ENCODE measurements at regions not wholly inside any gene's neighbourhood (a gene's known extent, or its start where the extent isn't known, plus 50 kb on each side); places are given as distances from the start of the nearest gene placed in this dataset.

DNA sequence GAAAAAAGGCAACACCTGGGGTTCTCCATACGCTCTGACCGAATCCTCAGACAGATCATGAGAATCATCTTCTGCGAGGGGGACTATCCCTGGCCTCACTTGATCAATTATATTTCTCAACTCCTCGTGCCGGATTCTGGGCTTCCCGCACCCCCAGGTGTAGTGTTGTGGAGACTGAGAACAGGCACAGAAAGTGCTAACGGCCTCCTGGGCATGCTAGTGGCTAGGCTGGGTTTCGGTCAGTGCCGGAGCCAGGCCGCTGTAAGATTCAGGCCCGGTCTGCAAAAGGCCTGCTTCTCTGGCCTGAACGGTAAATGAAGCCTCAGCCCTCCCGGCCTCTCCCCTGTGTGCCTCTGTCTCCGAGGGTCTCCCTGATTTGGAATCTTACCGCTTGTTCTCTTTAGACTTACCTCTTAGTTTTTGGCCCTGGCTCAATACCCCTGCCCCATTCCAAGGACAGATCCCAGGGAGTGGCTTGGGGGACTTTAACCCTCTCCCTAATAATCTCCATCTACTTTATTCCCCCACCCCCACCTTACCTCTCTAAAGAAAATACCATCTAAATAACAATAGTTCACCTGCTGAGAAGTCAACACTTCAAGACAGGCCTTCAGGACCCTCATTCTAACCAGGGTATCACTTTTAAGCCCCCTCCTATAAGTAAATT, 79.0 kb upstream of the MEDAG start:
- WGBS, 2 donors = 90 to 97% methylated on average over 15 of the region's 15 CpGs
- no peak for DNase-seq

DNA sequence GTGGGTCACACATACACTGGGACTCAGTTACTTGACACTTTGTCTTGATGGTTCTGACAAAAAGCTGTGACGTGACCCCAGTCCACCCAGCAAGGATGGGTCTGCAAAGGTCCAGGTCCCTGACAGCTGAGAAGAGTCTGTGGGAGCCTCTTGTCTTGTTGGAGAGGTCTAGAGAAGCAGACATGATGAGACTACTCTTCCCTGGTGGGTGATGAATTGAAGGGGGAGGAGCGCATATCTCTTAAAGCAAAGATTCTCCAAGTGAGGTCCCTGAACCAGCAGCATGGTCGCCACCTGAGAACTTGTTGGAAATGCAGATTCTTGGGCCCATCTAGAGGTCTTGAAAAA, 78.5 kb upstream of the MEDAG start:
- ATAC-seq (ENCODE audit: low FRiP score in 2 of 2) = no peak
- H3K4me3 ChIP-seq = no peak overlapping the region
- no peak for DNase-seq
- H3K36me3 ChIP-seq = no peaks in the 10 kb centered on the region
- H3K4me1 ChIP-seq = no peaks in the 10 kb centered on the region
- TF ChIP-seq, protein P1, sequence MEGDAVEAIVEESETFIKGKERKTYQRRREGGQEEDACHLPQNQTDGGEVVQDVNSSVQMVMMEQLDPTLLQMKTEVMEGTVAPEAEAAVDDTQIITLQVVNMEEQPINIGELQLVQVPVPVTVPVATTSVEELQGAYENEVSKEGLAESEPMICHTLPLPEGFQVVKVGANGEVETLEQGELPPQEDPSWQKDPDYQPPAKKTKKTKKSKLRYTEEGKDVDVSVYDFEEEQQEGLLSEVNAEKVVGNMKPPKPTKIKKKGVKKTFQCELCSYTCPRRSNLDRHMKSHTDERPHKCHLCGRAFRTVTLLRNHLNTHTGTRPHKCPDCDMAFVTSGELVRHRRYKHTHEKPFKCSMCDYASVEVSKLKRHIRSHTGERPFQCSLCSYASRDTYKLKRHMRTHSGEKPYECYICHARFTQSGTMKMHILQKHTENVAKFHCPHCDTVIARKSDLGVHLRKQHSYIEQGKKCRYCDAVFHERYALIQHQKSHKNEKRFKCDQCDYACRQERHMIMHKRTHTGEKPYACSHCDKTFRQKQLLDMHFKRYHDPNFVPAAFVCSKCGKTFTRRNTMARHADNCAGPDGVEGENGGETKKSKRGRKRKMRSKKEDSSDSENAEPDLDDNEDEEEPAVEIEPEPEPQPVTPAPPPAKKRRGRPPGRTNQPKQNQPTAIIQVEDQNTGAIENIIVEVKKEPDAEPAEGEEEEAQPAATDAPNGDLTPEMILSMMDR (IDR thresholded peaks at IDR 0.05) = no peak
- TF ChIP-seq POLR2AphosphoS5 (IDR thresholded peaks at IDR 0.05) (no peak), EP300 (IDR thresholded peaks at IDR 0.05) (no peak), POLR2A (IDR thresholded peaks at IDR 0.05) (no peak)
- no peaks in the 10 kb centered on the region for H3K9me3 ChIP-seq
- no peak overlapping the region for H3K27ac ChIP-seq
- no peaks in the 10 kb centered on the region for H3K27me3 ChIP-seq
- 98 to 100% methylated on average over 3 of the region's 3 CpGs for WGBS, 2 donors

More for the DNA sequence above, 79.0 kb upstream of the MEDAG start:
- Histone ChIP-seq H3K4me3 (no peak overlapping the region), H3K36me3 (no peaks in the 10 kb centered on the region), H3K4me1 (no peaks in the 10 kb centered on the region), H3K9me3 (no peaks in the 10 kb centered on the region), H3K27ac (no peak overlapping the region), H3K27me3 (no peaks in the 10 kb centered on the region)
- TF ChIP-seq, protein P1 (IDR thresholded peaks at IDR 0.05) = no peak
- TF ChIP-seq EP300 (IDR thresholded peaks at IDR 0.05) (no peak), POLR2AphosphoS5 (IDR thresholded peaks at IDR 0.05) (no peak), POLR2A (IDR thresholded peaks at IDR 0.05) (no peak)
- no peak for ATAC-seq (ENCODE audit: low FRiP score in 2 of 2)

DNA sequence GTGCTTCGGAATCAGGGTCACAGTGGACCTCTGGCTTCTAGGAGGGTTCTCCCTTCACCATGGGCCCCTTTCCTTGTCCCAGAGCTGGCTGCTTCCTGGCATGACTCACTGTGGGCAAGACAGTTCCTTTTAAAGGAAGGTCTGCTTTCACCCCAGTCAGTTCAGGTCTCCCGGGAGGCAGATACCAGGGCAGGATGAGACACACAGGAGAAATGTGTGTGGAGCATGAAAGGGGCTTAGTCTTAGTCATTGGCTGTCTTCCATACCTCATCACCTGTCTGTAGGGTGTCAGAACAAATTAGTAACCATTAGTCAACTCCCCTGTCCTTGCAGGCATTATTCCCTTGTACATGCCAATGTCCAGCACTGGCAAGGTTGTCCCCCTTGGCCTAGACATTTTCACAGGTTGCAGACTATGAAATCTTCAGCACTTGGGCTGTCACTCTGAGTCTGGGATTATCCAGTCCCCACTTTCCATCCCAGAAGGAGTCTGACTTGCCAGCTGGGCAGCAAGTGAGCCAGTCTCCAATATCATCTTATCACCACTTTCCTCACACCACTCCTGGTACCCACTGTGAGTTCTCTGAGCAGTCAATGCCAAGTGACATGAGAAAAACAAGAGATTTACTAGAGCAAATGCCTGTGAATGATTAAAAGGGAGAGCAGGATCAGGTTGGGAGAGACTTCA, 76.8 kb upstream of the MEDAG start:
- DNase-seq (no peak), ATAC-seq (ENCODE audit: low FRiP score in 2 of 2) (no peak)
- H3K36me3 ChIP-seq = no peaks in the 10 kb centered on the region
- H3K27ac ChIP-seq = no peak overlapping the region
- H3K4me3 ChIP-seq = no peak overlapping the region
- H3K9me3 ChIP-seq = no peaks in the 10 kb centered on the region
- H3K4me1 ChIP-seq = no peaks in the 10 kb centered on the region
- TF ChIP-seq POLR2AphosphoS5 (IDR thresholded peaks at IDR 0.05) (no peak), POLR2A (IDR thresholded peaks at IDR 0.05) (no peak)
- no peaks in the 10 kb centered on the region for H3K27me3 ChIP-seq
- 79% methylated on average over 2 of the region's 2 CpGs; no CpG with 5 or more reads in 1 of the 2 donors for WGBS, 2 donors

DNA sequence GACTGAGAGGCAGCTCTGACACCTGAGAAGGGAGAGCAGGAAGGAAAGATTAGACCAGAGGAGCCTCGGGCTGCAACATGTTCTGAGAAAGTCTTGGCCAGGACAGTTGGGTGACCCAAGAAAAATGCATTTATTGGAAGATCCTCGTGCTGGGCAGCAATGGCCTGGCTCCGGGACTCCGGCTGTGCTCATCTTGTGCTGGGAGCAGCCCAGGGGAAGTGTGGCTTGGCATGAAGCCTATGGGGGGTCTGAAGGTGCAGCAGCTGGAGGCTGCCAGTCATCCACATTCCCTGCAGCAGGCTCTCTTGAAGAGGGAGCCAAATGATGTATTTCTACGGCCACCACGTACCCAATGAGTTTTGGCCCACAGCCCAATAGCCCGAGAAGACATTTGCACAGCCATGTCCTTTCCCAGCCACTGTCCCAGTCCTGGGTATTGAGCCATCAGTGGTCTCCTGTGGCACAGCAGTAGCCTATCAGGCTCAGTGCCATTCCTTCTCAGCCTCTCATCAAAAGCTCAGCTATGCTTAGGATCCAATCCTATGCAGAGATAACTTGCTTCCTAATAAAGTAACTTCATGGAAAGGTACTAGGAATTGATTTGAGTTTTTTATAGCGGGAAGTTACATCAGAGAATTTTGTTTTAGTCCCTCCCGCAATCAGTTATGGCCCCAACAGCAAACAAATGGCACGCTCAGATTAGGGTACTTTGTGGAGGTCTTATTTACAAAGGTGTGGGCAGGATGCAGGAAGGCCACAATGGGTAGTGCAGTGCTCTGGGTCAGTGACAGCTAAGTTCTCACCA, 76.0 kb upstream of the MEDAG start:
- 78 to 81% methylated on average over 7 to 10 of the region's 10 CpGs for WGBS, 2 donors
- no peak for DNase-seq
- no peaks in the 10 kb centered on the region for H3K9me3 ChIP-seq

DNA sequence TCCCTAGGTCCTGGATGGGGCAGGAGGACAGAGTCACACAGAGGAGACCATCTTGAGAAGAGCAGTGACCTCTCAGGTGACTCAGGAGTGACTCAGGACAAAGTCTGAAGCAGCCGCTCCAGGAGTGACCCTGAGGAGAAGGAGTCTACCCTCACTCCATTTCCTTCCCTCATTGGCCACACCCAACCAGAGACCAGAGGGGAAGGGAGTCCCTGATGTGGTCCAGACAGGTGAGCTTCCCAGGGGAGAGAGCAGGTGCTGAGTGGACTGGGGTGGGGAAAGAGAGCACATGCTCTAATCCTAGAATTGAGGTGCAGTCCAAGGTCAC, 75.5 kb upstream of the MEDAG start:
- TF ChIP-seq POLR2AphosphoS5 (IDR thresholded peaks at IDR 0.05) (no peak), EP300 (IDR thresholded peaks at IDR 0.05) (no peak), POLR2A (IDR thresholded peaks at IDR 0.05) (no peak)
- TF ChIP-seq, protein P1 (IDR thresholded peaks at IDR 0.05) = no peak
- ATAC-seq (ENCODE audit: low FRiP score in 2 of 2) (no peak), DNase-seq (no peak)
- Histone ChIP-seq H3K27ac (no peak overlapping the region), H3K27me3 (no peaks in the 10 kb centered on the region), H3K4me3 (no peak overlapping the region), H3K4me1 (no peaks in the 10 kb centered on the region), H3K9me3 (no peaks in the 10 kb centered on the region), H3K36me3 (no peaks in the 10 kb centered on the region)
- WGBS, 2 donors = 100% methylated on average over 1 of the region's 1 CpG

More for the DNA sequence above, 76.0 kb upstream of the MEDAG start:
- H3K4me1 ChIP-seq = no peaks in the 10 kb centered on the region
- no peak overlapping the region for H3K4me3 ChIP-seq
- TF ChIP-seq POLR2AphosphoS5 (IDR thresholded peaks at IDR 0.05) (no peak), EP300 (IDR thresholded peaks at IDR 0.05) (no peak), POLR2A (IDR thresholded peaks at IDR 0.05) (no peak)
- TF ChIP-seq, protein P1 (IDR thresholded peaks at IDR 0.05) = no peak
- H3K27ac ChIP-seq = no peak overlapping the region
- no peaks in the 10 kb centered on the region for H3K36me3 ChIP-seq
- H3K27me3 ChIP-seq = no peaks in the 10 kb centered on the region
- no peak for ATAC-seq (ENCODE audit: low FRiP score in 2 of 2)

Data from upper lobe of left lung (tissue), 6 donors.